Activated CD4-positive, alpha-beta T cell treated with anti-CD3 and anti-CD28 coated beads, Interleukin-2, amount 10 ng/mL, durations not matched to agents 24 days and 14 days (primary cell): ENCODE measurements at regions not wholly inside any gene's neighbourhood (a gene's known extent, or its start where the extent isn't known, plus 50 kb on each side); places are given as distances from the start of the nearest gene placed in this dataset.

Source experiments
- DNase-seq: peaks from one replicate; pipeline ENCODE4 v3.0.0; 2022
- H3K27ac Mint-ChIP-seq: one replicate; pipeline ENCODE4 v1.8.0; 2022; ENCODE audit warnings: mild to moderate bottlenecking, mixed read lengths
- H3K27me3 Mint-ChIP-seq: one replicate; pipeline ENCODE4 v1.8.0; 2022; ENCODE audit warnings: mixed read lengths
- H3K36me3 Mint-ChIP-seq: one replicate; pipeline ENCODE4 v1.8.0; 2022; ENCODE audit warnings: low read depth, mild to moderate bottlenecking, mixed read lengths
- H3K4me1 Mint-ChIP-seq: one replicate; pipeline ENCODE4 v1.8.0; 2021; ENCODE audit warnings: mixed read lengths
- H3K4me3 Mint-ChIP-seq: one replicate; pipeline ENCODE4 v1.8.0; 2022; ENCODE audit warnings: mild to moderate bottlenecking, moderate library complexity, mixed read lengths
- H3K9me3 Mint-ChIP-seq: one replicate; pipeline ENCODE4 v1.8.0; 2021; ENCODE audit warnings: mixed read lengths
- intact Hi-C: fragments of 100-400 bp; cut with micrococcal nuclease; formaldehyde crosslinking; loops from one replicate; pipeline ENCODE4 v1.15.1; 2023

DNA sequence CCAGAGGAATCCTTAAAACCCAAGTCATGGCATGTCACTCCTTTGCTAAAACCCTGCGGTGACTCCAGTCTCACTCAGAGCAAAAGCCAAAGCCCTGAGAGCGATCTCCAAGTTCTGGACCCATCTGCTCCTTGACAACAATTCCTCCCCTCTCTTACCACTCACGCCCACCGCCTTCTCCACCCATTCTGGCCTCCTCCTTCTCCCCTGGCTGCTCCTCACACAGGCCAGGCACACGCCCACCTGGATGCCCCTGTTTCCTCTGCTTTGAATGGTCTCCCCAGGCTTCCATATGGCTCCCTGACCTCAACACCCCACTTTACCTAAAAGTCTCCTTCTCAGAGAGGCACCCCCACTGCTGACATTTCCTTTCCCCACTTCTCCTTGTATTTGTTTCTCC is 146.1 kb upstream of the LINGO1 start:
- H3K27me3 Mint-ChIP-seq, result peaks cover 3% of the 10 kb centered on the region
- no peak overlapping the region for H3K27ac Mint-ChIP-seq
- H3K36me3 Mint-ChIP-seq, result no peaks in the 10 kb centered on the region
- H3K4me1 Mint-ChIP-seq, result no peaks in the 10 kb centered on the region
- intact Hi-C loops, result no loop called here
- DNase-seq, result no peak
- H3K9me3 Mint-ChIP-seq, result no peaks in the 10 kb centered on the region
- H3K4me3 Mint-ChIP-seq, result no peak overlapping the region

DNA sequence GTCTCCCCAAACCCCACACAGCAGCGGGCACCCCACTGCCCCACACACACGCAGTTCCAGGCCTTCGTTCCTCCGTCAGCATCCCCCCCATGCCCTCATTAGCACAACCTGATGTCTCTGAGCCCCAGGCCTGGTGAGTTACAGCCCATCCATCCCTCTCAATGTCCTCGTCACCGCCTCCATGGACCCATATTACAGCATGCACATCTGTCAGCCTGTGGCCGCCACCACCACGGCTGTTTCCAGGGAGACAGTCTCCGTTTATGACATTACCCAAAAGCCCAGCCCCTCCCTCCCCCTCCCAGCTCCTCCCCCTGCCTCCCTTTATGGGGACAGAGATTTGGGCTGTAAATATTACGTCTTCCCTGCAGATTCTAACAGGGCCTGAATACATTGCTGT is 143.1 kb upstream of the LINGO1 start:
- Mint-ChIP-seq H3K36me3 (no peaks in the 10 kb centered on the region), H3K9me3 (no peaks in the 10 kb centered on the region), H3K4me1 (no peaks in the 10 kb centered on the region), H3K27ac (no peak overlapping the region), H3K27me3 (peaks cover 3% of the 10 kb centered on the region), H3K4me3 (no peak overlapping the region)
- no peak for DNase-seq
- intact Hi-C loops, result no loop called here

DNA sequence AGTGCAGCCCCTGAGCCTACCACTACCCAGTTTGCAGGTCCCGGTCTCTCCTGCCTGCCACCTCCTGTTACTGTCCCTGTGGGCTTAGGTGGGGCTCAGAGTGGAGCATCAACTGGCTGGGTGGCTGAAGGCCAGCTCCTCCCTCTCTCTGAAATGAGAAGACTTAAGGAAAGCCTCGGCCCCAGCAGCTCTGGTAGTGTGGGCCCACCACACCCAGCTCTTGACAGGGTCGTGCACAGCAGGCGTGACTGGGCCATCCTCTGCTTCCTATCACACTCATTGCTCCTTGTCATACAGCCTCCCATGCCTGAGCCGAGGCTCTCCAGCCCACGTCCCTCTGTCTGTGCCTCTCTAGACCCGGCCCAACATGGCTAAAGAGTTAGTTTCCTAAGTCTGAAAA is 142.7 kb upstream of the LINGO1 start:
- Mint-ChIP-seq H3K9me3 (no peaks in the 10 kb centered on the region), H3K27me3 (peaks cover 3% of the 10 kb centered on the region), H3K36me3 (no peaks in the 10 kb centered on the region), H3K27ac (no peak overlapping the region), H3K4me3 (no peak overlapping the region), H3K4me1 (no peaks in the 10 kb centered on the region)
- intact Hi-C loops, result no loop called here
- DNase-seq, result no peak

DNA sequence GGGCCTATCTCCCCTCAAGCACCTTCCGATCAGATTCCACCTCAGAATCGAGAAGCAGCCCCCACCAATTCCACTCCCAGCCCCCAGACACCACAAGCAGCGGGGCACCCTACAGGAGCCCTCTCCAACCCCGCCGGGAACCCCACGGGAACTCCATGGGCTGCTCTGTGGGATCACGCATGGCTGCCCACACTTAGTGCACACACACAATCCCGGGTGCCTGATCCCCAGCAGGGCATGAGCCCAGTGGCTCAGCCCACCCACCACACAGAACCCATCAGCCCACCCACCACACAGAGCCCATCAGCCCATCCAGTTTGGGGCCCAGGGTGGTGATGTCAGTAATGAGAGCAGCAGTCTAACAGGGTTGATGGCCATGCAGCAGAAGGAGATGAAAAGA is 141.6 kb upstream of the LINGO1 start:
- H3K4me3 Mint-ChIP-seq, result no peak overlapping the region
- H3K4me1 Mint-ChIP-seq, result no peaks in the 10 kb centered on the region
- H3K27ac Mint-ChIP-seq, result no peak overlapping the region
- no peaks in the 10 kb centered on the region for H3K36me3 Mint-ChIP-seq
- intact Hi-C loops, result no loop called here
- no peaks in the 10 kb centered on the region for H3K9me3 Mint-ChIP-seq
- H3K27me3 Mint-ChIP-seq, result peaks cover 3% of the 10 kb centered on the region
- DNase-seq, result no peak

DNA sequence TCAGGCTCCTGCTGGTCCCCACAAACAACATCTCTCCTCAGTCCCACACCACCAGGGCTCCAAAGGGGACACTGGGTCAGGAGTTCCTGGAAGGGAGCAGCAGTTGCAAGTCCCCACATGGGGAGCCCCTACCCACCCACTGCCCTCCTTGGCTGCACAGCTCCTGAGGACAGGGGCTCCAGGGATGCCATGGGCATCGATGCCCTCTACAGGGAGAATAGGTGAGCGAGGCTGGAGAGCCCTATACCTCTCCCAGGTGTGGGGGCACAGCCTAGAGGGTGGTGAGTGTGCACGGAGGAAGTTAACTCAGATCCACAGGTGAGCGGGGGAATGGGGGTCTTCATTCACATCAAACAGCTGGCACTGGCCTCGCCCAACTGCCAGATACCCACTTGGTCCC is 141.2 kb upstream of the LINGO1 start:
- no peak overlapping the region for H3K4me3 Mint-ChIP-seq
- no peaks in the 10 kb centered on the region for H3K36me3 Mint-ChIP-seq
- no peaks in the 10 kb centered on the region for H3K4me1 Mint-ChIP-seq
- intact Hi-C loops, result no loop called here
- H3K9me3 Mint-ChIP-seq, result no peaks in the 10 kb centered on the region
- peaks cover under 1% of the 10 kb centered on the region for H3K27me3 Mint-ChIP-seq
- no peak for DNase-seq
- no peak overlapping the region for H3K27ac Mint-ChIP-seq

DNA sequence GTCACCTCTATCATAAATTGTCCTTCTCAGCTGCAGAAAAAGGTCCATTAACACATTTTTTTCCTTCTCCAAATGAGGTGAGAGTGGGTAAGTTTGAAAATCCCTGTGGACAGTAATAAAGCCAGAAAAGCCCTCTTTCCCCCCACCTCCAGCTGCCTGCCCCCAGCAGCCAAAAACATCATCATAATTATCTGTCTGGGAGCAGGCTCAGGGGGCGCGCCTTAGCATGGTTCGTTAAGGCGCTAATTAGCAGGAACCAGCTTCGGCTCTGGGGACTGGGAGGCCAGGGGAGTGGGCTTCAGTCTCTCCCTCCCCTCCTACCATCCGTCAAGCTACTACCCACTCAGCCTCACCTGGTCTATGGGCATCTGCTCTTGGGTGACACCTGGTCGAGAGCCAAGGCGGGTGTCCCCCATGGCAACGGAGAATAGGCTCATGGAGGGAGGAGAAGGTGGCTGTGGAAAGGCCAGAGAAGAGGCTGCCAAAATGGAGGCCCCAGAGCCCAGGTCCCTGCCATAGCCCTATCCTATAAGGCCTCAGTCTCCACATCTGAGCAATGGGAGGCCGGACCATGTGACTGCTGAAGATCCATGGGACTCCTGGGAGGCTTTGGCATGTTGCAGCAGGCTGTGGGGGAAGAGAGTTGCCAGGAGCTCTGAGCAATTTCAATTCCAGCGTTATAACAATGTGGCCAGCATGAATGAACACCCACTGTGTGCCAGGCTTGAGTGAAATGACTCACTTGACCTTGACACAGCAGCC is 140.1 kb upstream of the LINGO1 start:
- Mint-ChIP-seq H3K9me3 (no peaks in the 10 kb centered on the region), H3K27me3 (peaks cover 2% of the 10 kb centered on the region), H3K4me3 (no peak overlapping the region), H3K36me3 (no peaks in the 10 kb centered on the region), H3K4me1 (no peaks in the 10 kb centered on the region), H3K27ac (no peak overlapping the region)
- intact Hi-C loops, result no loop called here
- no peak for DNase-seq

DNA sequence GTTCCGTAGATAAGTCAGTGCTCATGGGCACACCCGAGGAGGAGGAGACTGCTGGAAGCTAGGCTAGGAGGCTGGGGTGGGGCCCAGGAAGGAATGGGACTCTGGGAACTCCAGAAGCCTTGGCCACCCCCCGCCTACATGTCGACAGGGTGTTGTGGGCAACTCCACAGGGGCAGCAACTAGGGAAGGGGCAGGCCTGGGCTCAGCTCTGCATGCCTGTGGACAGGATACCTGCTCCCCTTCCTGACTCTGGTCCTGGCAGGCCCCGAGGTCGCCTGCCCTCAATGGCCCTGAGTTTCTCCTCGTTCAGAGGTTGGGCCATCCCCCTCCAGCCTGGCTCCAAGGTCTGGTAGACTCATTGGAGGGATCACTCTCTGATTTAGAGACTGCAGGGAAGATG is 138.9 kb upstream of the LINGO1 start:
- H3K4me1 Mint-ChIP-seq, result no peaks in the 10 kb centered on the region
- DNase-seq, result no peak
- no peak overlapping the region for H3K4me3 Mint-ChIP-seq
- no peak overlapping the region for H3K27ac Mint-ChIP-seq
- intact Hi-C loops, result no loop called here
- no peaks in the 10 kb centered on the region for H3K36me3 Mint-ChIP-seq
- H3K9me3 Mint-ChIP-seq, result no peaks in the 10 kb centered on the region
- H3K27me3 Mint-ChIP-seq, result peaks cover 14% of the 10 kb centered on the region

DNA sequence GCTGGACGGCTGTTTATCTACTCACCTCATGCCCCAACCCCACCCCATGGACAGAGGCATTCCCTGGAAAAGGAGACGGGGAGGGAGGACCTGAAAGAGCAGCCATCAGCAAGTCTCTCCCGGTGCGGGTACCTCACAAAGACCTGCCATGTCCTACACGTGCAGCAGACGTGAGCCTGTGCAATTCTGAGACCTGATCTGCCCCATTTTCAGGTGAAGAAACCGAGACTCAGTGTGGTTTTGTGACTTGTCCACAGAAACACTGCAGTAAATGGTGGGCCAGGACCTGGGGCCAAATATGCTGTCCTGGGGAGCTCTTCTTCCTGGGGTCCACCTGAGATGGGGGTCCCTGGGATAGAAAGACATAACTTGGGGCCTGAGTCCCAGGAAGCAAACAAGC is 137.0 kb upstream of the LINGO1 start:
- Mint-ChIP-seq H3K4me1 (no peaks in the 10 kb centered on the region), H3K36me3 (no peaks in the 10 kb centered on the region), H3K4me3 (no peak overlapping the region), H3K27me3 (peaks cover 21% of the 10 kb centered on the region), H3K27ac (no peak overlapping the region), H3K9me3 (no peaks in the 10 kb centered on the region)
- intact Hi-C loops, result no loop called here
- no peak for DNase-seq

DNA sequence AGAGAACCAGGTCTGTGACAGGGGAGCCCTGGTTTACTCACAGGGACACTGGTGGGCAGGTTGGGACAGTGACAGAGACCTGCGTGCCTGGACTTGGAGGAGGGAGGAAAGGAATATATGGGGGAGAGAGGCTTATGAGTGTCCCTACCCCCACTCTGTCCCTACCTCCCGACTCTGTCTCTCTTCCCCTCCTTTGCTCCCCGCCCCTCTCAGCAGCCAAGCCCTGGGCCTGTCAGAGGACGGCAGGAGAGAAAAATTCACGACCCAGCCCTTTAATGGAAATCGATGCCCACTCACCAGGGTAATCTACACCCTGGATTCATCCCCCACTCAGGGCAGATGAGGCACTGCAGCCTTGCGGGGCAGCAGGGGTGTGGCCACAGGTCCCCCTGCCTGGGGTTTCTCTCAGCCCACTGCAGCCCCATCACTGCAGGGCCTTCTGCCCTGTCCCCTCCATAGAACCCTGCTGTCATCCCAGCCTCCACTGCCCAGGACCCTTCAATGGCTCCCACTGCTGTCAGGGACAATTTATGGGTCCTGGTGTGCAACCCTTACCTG is 135.9 kb upstream of the LINGO1 start:
- H3K27ac Mint-ChIP-seq, result no peak overlapping the region
- DNase-seq, result no peak
- H3K4me3 Mint-ChIP-seq, result no peak overlapping the region
- no peaks in the 10 kb centered on the region for H3K9me3 Mint-ChIP-seq
- intact Hi-C loops, result no loop called here
- peaks cover 22% of the 10 kb centered on the region for H3K27me3 Mint-ChIP-seq
- H3K36me3 Mint-ChIP-seq, result no peaks in the 10 kb centered on the region
- H3K4me1 Mint-ChIP-seq, result no peaks in the 10 kb centered on the region

DNA sequence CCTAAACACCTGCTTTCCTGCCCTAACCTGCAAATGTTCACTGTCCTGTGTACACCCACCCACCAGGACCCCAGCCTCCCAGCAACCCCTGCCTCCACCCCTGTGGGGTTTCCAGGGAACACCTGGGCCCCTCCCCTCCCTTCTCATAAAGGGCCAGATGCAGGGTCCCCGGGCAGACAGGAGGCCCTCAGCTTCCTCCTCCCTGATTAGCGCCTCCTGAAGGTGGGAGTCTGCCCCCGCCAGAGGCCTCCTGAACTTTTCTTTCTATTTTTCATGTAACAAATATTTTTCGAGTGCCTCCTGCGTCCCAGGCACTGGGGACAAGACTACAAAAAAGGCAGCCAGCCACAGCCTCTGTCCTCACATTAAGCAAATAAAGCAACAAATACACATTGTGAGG is 135.4 kb upstream of the LINGO1 start:
- Mint-ChIP-seq H3K9me3 (no peaks in the 10 kb centered on the region), H3K4me1 (no peaks in the 10 kb centered on the region), H3K27ac (no peak overlapping the region), H3K27me3 (peaks cover 22% of the 10 kb centered on the region), H3K36me3 (no peaks in the 10 kb centered on the region), H3K4me3 (no peak overlapping the region)
- DNase-seq, result no peak
- intact Hi-C loops, result no loop called here

DNA sequence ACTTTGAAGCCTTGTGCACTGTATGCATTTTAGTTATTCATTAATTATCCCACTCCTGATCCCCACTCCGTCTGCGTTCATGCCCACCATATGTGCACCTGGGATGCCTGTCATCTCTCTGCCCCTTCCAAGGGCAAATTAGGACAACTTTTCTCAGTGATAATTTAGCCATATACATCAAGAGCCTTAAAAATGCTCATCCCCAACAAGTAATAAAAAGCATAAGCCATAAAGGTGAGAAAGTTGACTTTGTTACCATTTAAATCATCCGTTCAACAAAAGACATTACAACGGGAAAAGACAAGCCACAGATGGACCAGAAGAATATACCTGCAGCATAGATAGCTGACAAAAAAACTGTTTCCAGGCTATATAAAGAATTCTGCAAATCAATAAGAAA is 131.4 kb upstream of the LINGO1 start:
- Mint-ChIP-seq H3K4me3 (no peak overlapping the region), H3K27ac (no peak overlapping the region), H3K27me3 (peaks cover 22% of the 10 kb centered on the region), H3K36me3 (no peaks in the 10 kb centered on the region), H3K4me1 (no peaks in the 10 kb centered on the region), H3K9me3 (no peaks in the 10 kb centered on the region)
- DNase-seq, result no peak
- intact Hi-C loops, result no loop called here

DNA sequence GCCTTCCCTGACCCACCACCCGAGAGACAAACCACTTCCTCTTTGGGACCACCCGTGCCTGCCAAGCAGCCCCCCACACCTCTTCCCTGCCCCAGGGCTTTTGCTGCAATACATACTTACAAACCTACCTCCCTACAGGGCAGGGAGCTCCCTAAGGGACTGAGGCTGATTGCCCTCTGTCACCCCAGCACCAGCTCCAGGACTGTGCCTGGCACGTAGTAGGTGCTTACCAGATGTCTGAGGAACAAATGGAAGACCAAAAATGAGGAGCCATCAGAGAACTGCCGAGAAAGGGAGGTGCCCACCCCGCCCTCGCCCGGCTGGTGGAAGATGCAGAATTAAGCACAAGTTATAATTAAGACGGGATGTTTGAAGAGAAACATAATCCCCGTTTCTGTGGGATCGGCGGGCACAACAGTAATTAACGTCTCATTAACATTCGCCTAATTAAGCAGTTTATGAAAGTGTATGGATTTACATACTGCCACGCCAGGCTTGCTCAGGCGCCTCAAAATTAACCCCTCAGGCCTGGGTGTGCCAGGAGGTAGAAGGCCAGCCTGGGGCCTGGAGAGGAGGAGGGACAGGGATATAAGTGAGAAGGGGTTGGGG is 130.1 kb upstream of the LINGO1 start:
- intact Hi-C loops, result no loop called here
- no peaks in the 10 kb centered on the region for H3K4me1 Mint-ChIP-seq
- H3K9me3 Mint-ChIP-seq, result no peaks in the 10 kb centered on the region
- peaks cover 20% of the 10 kb centered on the region for H3K27me3 Mint-ChIP-seq
- H3K4me3 Mint-ChIP-seq, result no peak overlapping the region
- no peak overlapping the region for H3K27ac Mint-ChIP-seq
- no peak for DNase-seq
- H3K36me3 Mint-ChIP-seq, result no peaks in the 10 kb centered on the region

DNA sequence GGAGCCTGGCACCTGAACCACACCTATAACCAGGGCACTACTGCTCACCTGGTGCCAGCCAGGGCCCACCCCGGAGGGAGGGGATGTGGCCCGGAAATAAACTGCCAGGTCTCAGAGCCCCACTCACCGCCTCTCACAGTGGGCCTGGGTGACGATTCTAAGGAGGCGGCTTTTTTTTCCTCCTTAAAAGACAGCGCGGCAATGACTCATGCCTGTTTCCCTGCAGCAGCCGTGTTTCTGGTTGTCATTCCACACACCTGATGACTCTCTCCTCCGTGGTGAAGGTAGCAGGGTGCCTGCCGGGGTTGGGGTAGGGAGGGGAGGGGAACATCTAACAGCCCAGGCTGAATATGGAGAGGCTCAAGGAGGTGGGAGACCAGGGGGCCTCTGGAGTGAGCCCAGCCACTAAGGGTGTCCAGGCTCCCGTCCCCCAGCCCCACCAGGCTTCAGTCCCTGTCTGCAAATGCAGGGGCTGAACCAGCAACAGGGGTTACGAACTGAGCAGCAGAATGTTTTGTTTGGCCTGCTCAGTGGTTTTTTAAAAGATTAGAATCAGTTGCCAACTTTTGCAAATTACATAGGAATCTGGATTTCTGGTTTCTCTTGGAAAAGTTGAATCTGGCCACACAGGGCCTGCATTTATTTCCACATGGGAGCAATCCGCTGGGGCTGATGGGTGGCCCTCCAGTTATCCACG is 127.3 kb upstream of the LINGO1 start:
- Mint-ChIP-seq H3K9me3 (no peaks in the 10 kb centered on the region), H3K27me3 (peaks cover 2% of the 10 kb centered on the region), H3K27ac (no peak overlapping the region), H3K4me3 (no peak overlapping the region), H3K36me3 (no peaks in the 10 kb centered on the region), H3K4me1 (no peaks in the 10 kb centered on the region)
- intact Hi-C loops, result no loop called here
- no peak for DNase-seq

DNA sequence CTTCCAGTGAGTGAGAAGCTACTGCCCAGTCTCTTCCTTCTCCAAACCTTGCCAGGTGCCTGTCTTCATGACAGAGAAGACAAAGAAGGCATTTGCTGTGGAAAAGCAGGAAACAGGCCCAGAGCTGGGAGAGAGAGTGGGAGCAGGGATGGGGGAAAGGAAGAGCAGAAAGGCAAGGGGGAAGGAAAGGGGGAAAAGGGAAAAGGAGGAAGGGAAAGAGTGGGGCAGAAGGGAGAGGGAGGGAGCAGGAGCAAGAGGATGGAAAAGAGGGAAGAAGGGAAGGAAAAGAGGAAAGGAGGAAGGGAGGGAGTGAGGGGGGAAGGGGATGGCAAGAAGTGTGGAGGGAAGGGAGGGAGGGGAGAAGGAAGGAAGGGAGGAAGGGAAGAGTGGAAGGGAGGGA is 121.2 kb upstream of the LINGO1 start:
- H3K4me1 Mint-ChIP-seq, result no peaks in the 10 kb centered on the region
- intact Hi-C loops, result no loop called here
- DNase-seq, result no peak
- H3K27me3 Mint-ChIP-seq, result no peaks in the 10 kb centered on the region
- no peak overlapping the region for H3K27ac Mint-ChIP-seq
- H3K36me3 Mint-ChIP-seq, result no peaks in the 10 kb centered on the region
- H3K9me3 Mint-ChIP-seq, result no peaks in the 10 kb centered on the region
- H3K4me3 Mint-ChIP-seq, result no peak overlapping the region
